AG09309 (cell line): ENCODE measurements at regions not wholly inside any gene's neighbourhood (a gene's known extent, or its start where the extent isn't known, plus 50 kb on each side); places are given as distances from the start of the nearest gene placed in this dataset.
"Not testable (repeated sequence)": the region's sequence is repeated elsewhere in the genome, so short reads cannot be mapped to it uniquely, and the experiment has no call there.

Source experiments
- DNase-seq: peaks from one replicate; pipeline ENCODE4 v3.0.0-alpha.2; 2010; ENCODE audit warnings: low read depth
- H3K4me3 ChIP-seq: 2 replicates; pipeline ENCODE4 v1.5.1; 2011; ENCODE audit warnings: mild to moderate bottlenecking, low read depth, low read length, moderate library complexity; ENCODE audit not compliant: control insufficient read depth
- TF ChIP-seq, protein P1 (sequence below): IDR thresholded peaks from 2 replicates; pipeline ENCODE4 v1.5.1; 2011; ENCODE audit warnings: mild to moderate bottlenecking, low read depth, low read length, inconsistent platforms; ENCODE audit not compliant: insufficient read depth, control insufficient read depth; ENCODE audit errors: missing control alignments

DNA sequence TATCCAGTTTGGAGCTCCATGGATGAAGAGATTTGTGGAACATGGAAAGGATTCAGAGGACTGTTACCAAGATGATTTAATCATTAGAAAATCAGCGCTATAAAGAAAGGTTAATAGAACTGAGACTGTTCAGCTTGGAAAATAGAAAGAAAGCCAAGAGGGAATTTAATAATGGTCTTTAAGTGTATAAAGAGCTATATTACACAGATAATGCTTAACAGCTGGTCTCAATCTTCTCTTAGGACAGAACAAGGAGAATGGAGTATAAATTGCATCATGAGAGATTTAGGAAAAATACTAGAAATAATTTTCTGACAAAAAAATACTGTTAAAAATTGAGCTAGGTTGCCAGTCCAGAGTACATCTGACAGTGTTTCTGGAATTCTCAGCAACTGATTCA is 91.3 kb upstream of the MAGEC2 start:
- TF ChIP-seq, protein P1, sequence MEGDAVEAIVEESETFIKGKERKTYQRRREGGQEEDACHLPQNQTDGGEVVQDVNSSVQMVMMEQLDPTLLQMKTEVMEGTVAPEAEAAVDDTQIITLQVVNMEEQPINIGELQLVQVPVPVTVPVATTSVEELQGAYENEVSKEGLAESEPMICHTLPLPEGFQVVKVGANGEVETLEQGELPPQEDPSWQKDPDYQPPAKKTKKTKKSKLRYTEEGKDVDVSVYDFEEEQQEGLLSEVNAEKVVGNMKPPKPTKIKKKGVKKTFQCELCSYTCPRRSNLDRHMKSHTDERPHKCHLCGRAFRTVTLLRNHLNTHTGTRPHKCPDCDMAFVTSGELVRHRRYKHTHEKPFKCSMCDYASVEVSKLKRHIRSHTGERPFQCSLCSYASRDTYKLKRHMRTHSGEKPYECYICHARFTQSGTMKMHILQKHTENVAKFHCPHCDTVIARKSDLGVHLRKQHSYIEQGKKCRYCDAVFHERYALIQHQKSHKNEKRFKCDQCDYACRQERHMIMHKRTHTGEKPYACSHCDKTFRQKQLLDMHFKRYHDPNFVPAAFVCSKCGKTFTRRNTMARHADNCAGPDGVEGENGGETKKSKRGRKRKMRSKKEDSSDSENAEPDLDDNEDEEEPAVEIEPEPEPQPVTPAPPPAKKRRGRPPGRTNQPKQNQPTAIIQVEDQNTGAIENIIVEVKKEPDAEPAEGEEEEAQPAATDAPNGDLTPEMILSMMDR = no peak
- no peak overlapping the region for H3K4me3 ChIP-seq
- no peak for DNase-seq

DNA sequence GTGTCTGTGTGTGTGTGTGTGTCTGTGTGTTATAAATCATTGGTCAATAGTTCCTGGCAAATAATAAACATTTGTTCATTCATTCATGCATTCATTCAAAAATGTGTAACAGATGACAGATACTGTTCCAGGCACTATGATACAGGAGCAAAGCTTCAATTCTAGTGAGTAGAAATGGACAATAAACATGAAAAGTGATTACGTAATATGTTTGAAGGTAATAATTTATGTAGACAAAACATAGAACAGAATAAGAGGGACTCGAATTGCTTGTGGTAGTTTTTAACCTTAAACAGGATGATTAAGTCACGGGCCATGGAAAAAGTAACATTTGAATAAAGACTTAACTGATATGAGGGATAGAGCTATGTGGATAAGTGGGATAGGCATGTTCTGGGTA is 90.1 kb upstream of the MAGEC2 start:
- no peak overlapping the region for H3K4me3 ChIP-seq
- TF ChIP-seq, protein P1 = no peak
- DNase-seq = no peak

DNA sequence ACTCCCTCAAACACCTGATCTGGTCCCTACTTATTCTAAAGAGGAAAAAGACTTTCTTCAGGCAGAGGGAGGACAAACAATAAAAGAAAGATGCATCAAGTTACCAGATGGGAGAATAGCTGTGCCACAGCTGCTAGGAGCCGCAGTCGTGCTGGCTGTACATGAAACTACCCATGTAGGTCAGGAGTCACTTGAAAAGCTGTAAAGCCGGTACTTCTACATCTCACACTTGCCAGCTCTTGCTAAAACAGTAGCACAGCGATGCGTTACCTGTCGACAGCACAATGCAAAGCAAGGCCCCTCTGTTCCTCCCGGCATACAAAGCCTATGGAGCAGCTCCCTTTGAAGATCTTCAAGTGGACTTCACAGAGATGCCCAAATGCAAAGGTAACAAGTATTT is 65.1 kb upstream of the MAGEC2 start:
- H3K4me3 ChIP-seq = not testable (repeated sequence)

DNA sequence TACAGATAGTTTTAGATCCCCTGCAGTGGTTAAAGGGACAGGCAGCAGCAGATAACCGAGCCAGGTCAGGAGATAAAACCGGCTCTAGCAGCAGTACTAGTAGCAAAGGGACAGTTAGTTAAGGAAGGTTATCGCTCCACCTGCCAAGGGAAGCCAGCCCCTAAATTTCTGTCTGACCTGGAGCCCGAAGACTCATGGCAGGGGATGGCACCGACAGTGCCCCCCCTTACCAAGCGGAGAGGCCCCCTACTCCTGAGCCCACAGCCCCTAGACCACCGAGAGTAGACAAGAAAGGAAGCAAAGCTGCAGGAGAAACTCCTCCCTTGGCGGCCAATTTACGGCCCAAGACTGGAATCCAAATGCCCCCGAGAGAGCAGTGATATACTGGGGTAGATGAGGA is 61.3 kb upstream of the MAGEC2 start:
- TF ChIP-seq, protein P1 = no peak
- DNase-seq = no peak
- H3K4me3 ChIP-seq = no peak overlapping the region

More for the DNA sequence above, 65.1 kb upstream of the MAGEC2 start:
- not testable (repeated sequence) for DNase-seq

DNA sequence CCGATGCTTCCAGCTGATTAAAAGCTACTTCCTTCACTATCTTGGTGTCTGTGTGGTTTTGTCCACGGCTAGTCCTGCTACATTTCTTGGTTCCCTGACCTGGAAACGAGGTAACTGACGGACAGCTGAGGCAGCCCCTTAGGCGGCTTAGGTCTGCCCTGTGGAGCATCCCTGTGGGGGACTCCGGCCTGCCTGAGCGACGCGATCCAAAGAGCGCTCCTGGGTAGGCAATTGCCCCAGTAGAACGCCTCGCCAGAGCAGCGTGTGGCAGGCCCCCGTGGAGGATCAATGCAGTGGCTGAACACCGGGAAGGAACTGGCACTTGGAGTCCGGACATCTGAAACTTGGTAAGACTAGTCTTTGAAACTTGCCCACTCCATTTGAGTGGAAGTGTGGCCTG is 60.5 kb upstream of the MAGEC2 start:
- not testable (repeated sequence) for DNase-seq

DNA sequence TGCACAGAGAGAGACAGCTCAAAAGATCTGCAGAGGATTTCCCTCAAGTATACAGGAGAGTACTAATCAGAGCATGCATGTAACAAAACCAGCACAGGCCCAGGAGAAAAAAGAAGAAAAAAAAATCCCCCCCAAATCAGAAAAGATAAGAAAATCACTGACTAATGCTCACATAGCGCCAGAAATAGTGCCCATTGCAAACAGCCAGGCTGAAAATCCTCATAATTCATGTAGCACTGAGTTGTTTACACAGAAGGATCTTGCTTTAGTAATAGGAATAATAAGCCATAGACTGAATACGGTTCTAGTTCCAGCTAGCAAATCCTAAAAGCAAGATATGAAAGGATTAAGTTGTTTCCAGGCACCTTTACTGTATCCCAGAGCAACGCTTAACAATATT is 51.8 kb upstream of the MAGEC2 start:
- no peak for DNase-seq
- TF ChIP-seq, protein P1 = no peak
- no peak overlapping the region for H3K4me3 ChIP-seq

More for the DNA sequence above, 60.5 kb upstream of the MAGEC2 start:
- not testable (repeated sequence) for H3K4me3 ChIP-seq
